CD1c-positive myeloid dendritic cell (primary cell): ENCODE measurements at regions not wholly inside any gene's neighbourhood (a gene's known extent, or its start where the extent isn't known, plus 50 kb on each side); places are given as distances from the start of the nearest gene placed in this dataset.

Experiments used
- DNase-seq: peaks from one replicate; pipeline ENCODE4 v3.0.0-alpha.2; 2016; ENCODE audit errors: extremely low spot score

DNA sequence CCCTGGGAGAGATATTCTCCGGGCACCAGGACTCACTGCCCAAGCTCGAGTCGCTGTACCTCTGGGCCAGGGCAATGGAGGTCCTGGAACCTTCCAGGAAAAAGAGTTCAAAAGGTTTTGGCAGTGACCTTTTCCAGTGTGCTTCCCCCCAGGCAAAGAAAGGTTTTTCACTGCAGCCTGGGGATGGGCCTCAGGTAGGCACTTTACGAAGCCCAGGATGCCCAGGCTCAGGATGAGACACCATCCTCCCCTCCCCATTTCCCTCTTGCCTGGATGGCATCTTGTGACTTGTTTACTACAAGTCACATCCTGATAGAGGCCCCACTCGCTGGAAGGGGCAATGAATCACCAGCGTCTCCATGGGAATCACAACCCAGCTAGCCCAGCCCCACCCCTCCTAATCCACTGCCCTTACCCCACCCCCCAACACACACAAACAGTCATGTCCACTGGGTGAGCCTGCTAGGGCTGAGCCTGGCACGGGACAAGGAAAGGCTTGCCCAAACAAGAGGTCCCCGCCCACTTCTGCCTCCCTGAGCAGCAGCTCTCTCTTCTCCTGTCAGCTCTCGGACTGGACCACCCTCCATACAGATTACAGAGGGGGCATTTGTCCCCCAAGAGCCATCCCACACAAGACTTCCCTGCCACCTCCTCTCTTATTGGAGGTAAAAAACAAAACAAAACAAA, 93.8 kb upstream of the SMNDC1 start:
- DNase-seq, result no peak

DNA sequence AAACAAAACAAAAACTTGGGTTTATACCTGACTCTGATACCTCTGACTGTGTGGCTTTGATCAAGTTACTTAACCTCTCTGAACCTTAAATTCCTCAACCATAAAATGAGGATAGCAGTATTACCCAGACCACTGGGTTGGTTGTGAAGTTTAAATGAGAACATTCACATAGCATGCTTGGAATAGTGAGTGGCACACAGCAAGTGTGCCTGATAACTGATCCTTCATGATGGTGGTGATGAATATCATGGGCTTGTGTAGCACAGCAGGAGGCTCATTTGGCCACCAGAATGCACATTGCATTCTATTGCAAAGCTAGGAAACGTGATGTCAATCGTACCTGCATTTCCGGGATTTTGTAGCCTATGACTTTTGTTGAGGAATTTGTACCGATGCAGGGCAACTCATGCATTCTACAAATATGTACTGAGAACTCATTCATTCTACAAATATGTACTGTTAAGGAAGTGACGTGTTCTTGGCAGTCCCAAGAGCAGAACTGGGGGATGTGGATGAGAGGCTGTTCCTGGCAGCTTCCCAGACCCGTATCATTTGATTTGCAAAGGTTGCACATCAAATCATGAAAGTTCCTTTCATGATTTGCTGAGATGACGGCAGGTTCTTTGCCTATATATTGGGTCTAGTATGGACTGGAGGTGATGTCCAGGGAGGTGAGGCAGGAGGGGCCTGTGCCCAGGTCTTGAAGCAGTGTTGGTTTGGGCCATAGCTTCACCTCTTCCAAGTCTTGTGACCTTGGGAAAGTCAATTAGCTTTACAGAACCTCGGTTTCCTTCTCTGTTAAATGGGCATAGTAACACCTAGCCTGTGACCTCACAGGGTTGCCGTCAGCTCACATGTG, 94.6 kb upstream of the SMNDC1 start:
- DNase-seq, result no peak

DNA sequence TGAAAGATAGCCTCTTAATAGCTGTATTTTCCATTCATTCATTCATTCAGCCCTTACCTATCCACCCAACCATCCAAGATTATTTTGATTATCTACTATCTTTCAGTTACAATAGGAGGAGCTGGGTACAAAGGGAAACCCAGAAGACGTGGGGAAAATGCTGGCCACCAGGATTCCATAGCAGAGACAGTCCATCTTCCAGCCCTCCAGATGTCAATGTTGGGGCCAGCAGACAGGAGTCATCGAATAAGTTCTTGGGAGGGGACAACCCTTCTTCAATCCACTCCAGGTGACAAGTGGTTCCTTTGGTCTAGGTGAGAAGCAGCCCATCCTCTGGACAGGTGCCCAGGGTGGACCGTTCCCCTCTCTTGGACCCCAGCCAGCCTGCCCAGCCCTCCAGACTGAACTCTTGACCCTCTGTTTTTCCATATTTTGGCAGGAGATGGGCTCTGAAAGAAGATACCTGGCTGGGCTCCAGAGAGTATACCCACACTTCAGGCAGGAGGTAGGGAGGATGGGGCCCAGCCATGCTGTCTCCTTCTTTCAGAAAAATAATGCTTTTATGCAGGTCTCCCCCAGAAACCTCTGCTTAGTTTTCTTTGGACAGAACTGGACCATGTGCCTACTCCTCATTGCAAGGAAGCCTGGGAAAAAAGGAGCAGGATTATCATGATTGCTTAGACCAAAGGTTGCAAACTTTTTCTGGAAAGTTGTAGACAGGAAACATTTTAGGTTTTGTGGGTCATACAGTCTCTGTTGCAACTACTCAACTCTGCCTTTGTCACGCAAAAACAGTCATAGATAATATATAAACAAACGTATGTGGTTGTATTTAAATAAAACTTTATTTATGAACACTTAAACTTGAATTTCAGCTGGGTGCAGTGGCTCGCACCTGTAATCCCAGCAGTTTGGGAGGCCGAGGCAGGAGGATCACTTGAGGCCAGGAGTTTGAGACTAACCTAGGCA, 95.5 kb upstream of the SMNDC1 start:
- no peak for DNase-seq

DNA sequence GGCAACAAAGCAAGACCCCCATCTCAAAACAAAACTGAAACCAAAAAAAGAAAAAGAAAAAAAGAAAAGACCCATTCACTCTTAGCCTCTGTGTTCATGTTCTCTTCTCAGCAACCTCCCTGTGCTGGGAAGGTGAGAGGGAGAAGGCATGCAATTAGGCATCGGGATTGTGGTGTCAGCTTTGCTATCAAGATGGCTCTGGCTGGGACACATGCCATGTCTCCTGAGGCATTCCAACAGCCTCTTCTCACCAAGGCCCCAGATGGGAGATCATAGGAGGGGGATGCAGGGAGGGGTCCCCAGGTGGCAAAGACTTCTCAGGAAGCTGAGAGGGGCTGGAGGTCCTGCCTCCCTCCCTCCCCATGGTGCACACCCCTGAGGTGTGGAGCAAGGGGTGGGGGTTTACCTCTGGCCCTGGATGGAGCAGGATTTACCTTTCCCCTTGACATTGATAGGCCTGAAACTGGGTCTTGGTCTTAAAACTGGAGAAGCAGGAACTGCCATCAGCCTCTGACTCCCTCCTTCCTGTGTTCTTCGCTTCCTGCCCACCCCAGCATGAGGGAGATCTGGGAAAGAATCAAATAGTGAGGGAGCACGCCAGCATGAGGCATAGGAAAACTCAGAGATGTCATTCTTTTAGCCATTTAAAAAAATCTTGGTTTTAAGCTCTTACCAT, 96.2 kb upstream of the DUSP5 start:
- DNase-seq, result no peak

DNA sequence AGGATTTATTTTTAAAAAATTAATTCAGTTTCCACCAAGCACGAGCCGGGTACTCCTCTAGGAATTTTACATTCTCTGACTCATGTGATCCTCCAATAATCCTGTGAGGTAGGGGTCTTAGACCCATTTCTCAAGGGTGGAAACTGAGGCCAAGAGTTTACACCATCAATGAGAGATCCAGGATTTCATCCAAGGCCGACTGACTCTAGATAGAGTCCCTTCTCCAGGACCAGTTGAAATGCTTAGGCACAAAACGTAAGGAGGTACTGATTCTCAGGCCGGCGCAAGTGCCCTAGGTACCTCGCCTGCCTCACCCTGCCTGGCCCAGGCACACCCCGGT, 95.7 kb upstream of the DUSP5 start:
- DNase-seq, result no peak

DNA sequence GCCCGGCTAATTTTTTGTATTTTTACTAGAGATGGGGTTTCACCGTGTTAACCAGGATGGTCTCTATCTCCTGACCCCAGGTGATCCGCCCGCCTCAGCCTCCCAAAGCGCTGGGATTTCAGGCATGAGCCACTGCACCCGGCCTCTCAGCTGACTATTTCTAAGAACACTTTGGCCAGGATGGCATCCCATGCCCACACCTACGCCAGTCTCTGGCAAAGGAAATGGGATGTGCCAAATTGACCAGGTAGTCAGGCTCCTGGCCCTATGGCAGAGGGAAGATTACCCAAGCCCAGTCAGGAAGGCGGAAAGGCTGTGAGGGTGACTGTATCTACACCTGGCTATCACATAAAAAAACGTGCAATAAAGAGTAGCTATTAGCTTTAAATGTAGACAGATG, 94.1 kb upstream of the DUSP5 start:
- no peak for DNase-seq

DNA sequence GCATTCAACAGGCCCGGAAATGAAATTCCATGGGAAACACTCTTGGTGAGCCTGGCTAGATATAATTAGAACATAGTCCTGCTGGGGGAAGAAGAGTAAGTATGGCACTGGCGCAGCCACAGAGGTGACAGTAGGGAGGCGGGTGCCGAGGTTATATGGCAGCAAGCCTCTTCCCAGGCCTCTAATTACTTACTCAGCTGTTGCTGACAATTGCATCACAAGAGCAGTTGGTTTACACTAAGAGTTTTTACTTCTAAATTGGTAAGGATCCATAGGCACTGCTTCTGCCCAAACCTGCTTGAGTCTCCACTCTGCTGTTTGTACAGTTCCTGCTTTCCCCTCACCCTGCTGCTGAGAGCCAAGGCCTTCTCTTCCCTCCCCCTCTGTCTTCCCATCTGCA, 93.3 kb upstream of the DUSP5 start:
- no peak for DNase-seq

DNA sequence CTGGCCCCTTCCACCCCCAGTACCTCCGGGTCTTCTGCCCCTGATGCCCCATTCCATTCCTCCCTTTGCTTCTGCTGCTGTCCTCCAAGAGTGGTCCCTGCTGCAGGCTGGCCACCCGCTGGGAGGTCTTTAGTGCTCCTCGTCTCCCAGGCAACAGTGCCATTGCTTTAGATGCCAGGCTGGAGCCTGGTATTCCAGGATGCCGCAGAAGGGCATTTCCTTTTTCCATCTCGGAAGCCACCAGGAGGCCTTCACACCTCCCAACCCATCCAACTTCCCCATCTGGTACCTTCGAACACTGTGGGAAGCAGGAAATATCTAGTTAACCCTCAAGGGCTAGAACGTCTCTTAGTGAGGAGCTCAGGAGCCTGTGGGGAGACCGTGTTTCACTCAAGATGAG, 92.9 kb upstream of the DUSP5 start:
- no peak for DNase-seq

DNA sequence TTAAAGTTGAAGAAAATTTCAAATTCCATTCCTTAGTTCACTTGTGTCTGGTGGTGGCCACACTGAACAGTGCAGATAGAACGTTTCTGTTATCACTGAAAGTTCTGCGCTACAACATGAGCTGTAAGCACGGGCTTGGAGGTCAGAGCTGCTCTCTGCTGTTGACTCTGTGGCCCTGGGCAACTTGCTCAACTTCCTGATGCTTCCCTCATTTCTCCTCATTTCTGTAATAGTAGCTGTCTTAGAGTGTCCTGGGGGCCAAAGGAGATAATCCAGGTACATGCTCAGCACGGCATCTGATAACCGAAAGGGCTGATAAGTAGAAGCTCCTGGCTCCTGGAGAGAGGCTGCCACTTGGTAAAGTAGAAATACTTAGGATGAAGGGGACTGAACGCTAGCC, 92.3 kb upstream of the DUSP5 start:
- no peak for DNase-seq

DNA sequence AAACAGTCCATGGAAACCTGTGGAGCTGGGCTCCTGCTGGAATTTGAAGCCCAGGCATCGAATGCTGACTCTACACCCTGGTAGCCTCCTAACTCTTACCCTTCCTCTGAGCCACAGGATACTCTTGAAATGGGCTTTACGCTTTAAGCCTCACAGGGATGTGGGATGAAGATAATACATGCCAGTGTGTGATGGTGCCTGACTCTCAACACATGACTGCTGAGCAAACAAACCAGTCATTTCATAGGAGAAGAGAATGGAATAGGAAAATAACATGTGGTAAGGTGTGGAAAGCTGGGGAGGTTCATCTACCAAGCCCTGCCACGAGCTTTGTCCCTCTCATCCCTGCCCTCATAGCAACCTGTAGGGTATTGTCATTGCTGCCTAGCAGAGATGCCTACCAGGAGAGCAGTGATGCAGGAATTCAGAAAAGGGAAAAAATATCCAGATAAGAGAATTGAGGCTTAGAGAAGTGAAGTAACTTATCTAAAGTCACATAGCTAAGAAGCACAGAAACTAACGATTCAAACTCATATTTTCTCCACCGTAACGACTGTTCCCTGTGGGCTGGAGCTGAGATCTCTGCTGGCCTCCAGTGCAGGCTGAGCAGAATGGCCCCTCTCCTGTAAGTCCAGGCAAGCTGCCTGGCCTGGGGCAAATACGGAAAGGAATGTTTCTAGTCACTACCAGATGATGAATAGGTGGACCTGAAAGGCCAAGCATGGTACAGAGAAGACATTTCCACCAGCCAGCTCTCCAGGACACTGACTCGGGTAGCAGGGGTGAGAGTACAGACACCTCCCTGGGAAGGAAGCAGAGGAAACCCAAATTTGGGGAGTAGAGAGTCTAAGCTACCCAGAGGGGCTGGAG, 90.2 kb upstream of the DUSP5 start:
- DNase-seq, result no peak

DNA sequence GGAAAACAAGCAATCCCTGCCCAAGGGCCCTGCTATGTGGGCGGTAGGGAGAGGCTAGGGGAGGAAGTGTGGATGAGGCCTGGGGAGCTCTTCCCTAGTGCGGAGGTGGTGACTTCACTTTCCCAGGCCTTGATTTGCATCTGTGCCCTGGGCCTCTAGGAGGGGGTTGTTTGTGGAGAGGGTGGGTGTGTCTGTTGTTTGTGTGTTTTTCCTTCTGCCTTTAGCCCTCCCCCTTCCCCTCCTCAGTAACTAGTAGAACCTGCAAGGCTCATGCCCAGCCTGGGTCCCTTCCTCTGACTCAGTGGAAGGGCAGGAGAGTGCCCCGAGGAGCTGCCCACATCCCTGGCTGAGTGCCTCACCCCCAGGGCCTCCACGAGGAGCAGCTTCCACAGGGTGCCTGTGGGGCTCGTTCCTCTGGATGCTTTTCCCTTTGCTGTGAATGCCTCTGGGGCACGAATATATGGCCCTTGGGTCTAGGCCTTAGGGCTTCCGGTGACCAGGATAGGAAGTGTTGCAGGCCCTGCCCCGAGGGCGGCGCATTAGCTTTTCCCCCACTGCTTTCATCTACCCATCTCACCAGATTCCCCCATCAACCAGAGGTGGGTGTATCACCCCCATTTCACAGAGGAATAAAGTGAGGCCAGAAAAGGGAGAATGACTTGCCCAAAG, 89.4 kb upstream of the DUSP5 start:
- peak; percentile 69 for DNase-seq

DNA sequence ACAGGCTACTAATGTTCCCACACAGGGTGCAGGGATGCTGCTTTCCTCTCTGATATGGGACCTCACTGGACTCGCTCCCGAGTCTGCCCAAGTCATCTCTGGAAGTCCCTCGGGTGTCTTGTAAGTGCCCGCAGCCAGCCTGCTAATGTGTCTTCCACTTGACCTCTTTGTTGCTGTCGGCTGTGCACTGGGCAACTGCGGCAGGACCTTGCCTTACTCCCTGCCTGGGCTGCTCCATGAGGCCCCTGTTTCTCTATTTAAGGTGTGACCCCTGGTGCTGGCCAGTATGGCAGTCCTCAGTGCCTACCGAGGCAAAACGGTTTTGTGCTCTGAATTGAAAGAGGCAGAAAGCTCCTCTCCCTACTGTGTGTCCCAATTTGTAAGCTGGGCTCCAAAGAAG, 88.8 kb upstream of the DUSP5 start:
- no peak for DNase-seq

DNA sequence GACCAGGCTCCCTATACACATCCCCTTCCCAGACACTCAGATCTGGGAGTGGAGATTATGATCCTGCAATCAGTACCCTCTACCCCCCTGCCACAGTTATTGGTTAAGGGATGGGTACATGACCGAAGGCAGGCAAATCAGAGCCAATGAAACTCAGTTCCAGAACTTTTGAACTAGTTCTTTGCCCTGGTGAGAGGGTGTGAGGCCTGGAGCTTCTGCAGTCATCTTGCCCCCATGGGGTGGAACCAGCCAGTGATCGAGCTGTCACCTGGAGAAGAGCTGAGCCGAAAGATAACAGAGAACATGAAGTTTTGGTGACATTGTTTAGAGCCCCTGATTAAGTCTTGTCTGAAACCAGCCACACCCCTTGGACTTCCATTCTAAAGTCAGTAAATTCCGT, 88.2 kb upstream of the DUSP5 start:
- no peak for DNase-seq

DNA sequence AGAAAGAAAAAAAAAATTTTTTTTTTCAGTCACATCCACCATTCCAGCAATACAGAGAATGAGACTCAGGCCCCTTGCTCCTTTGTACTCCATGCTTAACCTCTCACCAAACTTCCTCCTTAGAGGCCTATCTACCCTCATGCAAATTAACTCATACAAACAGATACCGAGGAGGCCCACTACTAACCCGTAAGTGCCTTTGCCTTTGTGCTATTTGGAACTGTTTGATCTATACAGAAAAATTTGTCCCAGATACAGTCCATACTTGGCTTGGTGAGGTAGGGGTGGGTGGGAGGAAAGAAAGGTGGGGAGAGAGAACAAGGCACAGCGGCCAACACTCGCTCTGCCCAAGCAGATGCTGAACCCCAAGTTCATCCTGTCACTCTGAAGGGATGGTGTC, 87.8 kb upstream of the DUSP5 start:
- DNase-seq, result no peak

DNA sequence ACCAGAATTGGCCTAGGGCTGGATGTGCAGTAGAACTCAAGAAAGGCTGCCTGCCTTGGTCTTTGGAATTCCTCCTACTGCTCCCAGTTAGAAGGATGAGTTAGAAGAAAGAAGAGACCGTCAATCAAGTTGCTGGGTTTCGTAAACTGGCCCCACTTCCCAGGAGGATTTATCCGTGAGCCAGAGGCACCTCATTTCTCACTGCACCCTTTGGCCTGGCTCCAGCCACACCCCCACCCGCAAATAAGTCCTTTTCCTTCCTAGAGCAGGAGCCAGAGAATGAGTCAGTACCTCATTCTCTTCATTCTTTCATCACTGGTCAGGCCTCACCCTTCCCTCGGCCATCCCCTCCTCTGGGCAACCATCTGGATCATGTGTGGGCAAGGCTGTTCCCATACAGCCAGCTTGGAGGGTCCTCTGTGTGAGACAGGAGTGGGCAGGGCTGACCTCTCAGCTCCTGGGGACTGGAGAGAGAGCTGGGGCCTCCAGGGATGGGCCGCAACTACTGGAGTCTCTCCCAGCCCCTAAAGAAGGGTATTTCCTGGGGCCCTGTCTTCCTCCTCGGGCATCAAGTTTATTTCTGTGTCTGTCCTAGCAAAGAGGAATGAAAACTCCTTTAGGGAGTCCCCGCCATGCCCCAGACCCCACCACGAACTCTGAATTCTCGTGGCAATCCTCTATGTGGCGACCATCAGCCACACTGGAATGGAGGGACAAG, 87.2 kb upstream of the DUSP5 start:
- no peak for DNase-seq

DNA sequence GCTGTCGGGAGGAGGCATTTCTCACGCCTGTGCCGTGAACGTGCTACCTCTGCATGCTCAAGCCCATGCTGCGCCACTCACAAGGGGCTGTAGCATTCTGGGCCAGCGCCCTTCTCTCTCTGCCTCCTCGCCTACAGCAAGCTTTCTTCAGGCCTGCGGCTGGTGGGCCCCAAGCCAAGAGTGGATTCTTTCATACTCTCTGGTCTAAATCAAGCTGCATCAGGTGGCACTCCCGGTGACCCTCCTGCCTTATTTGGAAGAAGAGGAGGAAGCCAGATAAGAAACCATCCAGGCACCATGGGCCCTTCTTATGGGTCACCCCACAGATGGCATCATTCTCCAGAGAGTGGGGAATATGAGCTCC, 86.7 kb upstream of the DUSP5 start:
- no peak for DNase-seq

DNA sequence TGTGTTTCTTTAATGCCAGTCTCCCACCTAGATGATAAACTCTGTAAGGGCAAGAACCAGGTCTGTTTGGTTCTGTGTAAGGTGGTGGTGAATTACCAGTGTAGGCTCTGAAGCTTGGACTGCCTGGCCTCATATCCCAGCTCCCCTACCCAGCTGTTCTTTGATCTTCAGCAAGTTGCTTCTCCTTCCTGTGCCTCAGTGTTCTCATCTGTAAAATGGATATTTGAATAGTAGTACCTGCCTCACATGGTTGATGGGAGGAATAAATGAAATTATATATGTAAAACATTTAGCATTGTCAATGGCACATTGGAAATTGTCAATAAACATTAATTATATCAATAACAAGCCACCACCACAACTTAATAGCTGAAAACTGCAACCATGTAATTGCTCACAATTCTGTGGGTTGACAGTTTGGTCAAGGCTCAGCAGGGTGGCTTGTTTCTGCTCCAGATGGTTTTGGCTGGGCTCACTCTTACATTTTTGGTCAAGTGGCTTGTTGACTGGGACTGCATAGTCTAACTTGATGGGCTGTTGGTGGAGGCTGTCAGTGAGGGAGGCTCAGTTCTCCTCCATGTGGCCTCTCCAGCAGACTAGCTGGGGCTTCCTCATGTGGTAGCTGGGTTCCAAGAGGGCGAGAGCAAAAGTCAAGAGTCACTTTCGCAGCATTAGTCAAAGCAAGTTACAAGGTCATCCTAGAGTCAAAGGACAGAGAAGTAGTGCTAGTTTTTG, 84.5 kb upstream of the DUSP5 start:
- peak; percentile 52 for DNase-seq

DNA sequence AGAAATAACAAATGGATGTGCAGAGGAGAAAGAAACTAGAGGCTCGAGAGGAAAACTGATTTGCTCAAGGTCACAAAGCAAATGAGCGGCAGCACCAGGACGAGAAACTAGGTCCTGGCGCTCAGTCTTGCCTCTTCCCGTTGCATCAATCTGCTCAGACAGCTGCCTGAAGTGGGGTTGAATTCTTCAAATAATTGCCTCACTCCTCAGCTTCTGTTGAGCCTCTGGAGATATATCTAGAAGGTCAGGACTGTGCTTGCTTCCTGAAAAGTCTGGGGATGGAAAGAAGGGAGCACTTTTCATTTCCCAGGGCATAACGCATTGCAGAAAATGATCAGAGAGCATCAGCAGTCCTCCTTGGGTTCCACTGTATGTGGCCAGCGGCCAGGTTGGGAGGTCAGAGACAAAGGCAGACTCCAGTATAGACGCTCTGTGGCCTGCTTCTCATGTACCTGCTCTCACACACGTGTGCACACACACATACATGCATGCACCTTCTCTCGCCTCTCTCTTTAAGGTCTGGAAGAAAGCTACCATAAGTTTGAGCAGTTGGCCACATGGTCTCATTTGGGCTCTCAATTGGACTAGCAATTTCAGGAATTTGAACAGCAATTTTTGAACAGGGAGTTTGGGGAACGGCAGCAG, 83.7 kb upstream of the DUSP5 start:
- DNase-seq, result no peak
